ENCODE measurements at regions not wholly inside any gene's neighbourhood (a gene's known extent, or its start where the extent isn't known, plus 50 kb on each side); places are given as distances from the start of the nearest gene placed in this dataset.

GRCh38 chr1:5765483-5765882 is 226.7 kb downstream of the NPHP4 start:
- Histone ChIP-seq H3K27ac (no peak overlapping the region), H3K9me3 (ENCODE audit: severe bottlenecking) (no peaks in the 10 kb centered on the region), H3K4me3 (ENCODE audit: low read depth, low read length) (no peak overlapping the region), H3K27me3 (ENCODE audit: insufficient read depth, low read depth, severe bottlenecking) (no peaks in the 10 kb centered on the region), H3K36me3 (no peaks in the 10 kb centered on the region)
- TF ChIP-seq CTCF (IDR thresholded peaks at IDR 0.05; ENCODE audit: low read depth, low read length), result no peak
- DNase-seq, result no peak

- no peak for DNase-seq
- Histone ChIP-seq H3K27ac (no peak overlapping the region), H3K9me3 (ENCODE audit: severe bottlenecking) (no peaks in the 10 kb centered on the region), H3K36me3 (no peaks in the 10 kb centered on the region), H3K27me3 (ENCODE audit: insufficient read depth, low read depth, severe bottlenecking) (no peaks in the 10 kb centered on the region), H3K4me3 (ENCODE audit: low read depth, low read length) (no peak overlapping the region)
- no peak for TF ChIP-seq CTCF (IDR thresholded peaks at IDR 0.05; ENCODE audit: low read depth, low read length)
Measured at GRCh38 chr1:5764959-5765358, 227.3 kb downstream of the NPHP4 start.

- Histone ChIP-seq H3K36me3 (no peaks in the 10 kb centered on the region), H3K27ac (no peak overlapping the region), H3K27me3 (ENCODE audit: insufficient read depth, low read depth, severe bottlenecking) (no peaks in the 10 kb centered on the region), H3K9me3 (ENCODE audit: severe bottlenecking) (no peaks in the 10 kb centered on the region), H3K4me3 (ENCODE audit: low read depth, low read length) (no peak overlapping the region)
- no peak for TF ChIP-seq CTCF (IDR thresholded peaks at IDR 0.05; ENCODE audit: low read depth, low read length)
- DNase-seq, result no peak
Measured at GRCh38 chr1:5764464-5764863, 227.8 kb downstream of the NPHP4 start.

- H3K27me3 ChIP-seq (ENCODE audit: insufficient read depth, low read depth, severe bottlenecking), result no peaks in the 10 kb centered on the region
- no peaks in the 10 kb centered on the region for H3K36me3 ChIP-seq
- no peak for TF ChIP-seq CTCF (IDR thresholded peaks at IDR 0.05; ENCODE audit: low read depth, low read length)
- no peak overlapping the region for H3K27ac ChIP-seq
- DNase-seq, result no peak
- no peak overlapping the region for H3K4me3 ChIP-seq (ENCODE audit: low read depth, low read length)
- no peaks in the 10 kb centered on the region for H3K9me3 ChIP-seq (ENCODE audit: severe bottlenecking)
Measured at GRCh38 chr1:5763696-5764370, 228.4 kb downstream of the NPHP4 start.

- no peak for DNase-seq
- Histone ChIP-seq H3K9me3 (ENCODE audit: severe bottlenecking) (no peaks in the 10 kb centered on the region), H3K27ac (no peak overlapping the region), H3K4me3 (ENCODE audit: low read depth, low read length) (no peak overlapping the region), H3K36me3 (no peaks in the 10 kb centered on the region), H3K27me3 (ENCODE audit: insufficient read depth, low read depth, severe bottlenecking) (no peaks in the 10 kb centered on the region)
- no peak for TF ChIP-seq CTCF (IDR thresholded peaks at IDR 0.05; ENCODE audit: low read depth, low read length)
Measured at GRCh38 chr1:5758859-5759578, 233.2 kb downstream of the NPHP4 start.
